H9 (cell line): ENCODE measurements at regions not wholly inside any gene's neighbourhood (a gene's known extent, or its start where the extent isn't known, plus 50 kb on each side); places are given as distances from the start of the nearest gene placed in this dataset.

Experiments used
- DNase-seq: peaks from one replicate; pipeline ENCODE4 v3.0.0-alpha.2; 2017
- H2AFZ ChIP-seq: one replicate; pipeline ENCODE4 v1.6.1; 2013; ENCODE audit warnings: mild to moderate bottlenecking, low read length, control low read depth, moderate library complexity
- H2AK5ac ChIP-seq: 2 replicates; pipeline ENCODE4 v1.6.1; 2013; ENCODE audit warnings: low read length, control low read depth, mixed read lengths; ENCODE audit not compliant: insufficient read length
- H2BK120ac ChIP-seq: one replicate; pipeline ENCODE4 v1.6.1; 2013; ENCODE audit warnings: low read depth, mild to moderate bottlenecking, low read length, control low read depth, inconsistent platforms; ENCODE audit not compliant: poor library complexity, severe bottlenecking
- H2BK12ac ChIP-seq: 2 replicates; pipeline ENCODE4 v1.6.1; 2013; ENCODE audit warnings: low read length, control low read depth, mixed read lengths, low read depth; ENCODE audit not compliant: insufficient read length
- H2BK15ac ChIP-seq: 2 replicates; pipeline ENCODE4 v1.6.1; 2013; ENCODE audit warnings: low read depth, low read length, control low read depth
- H2BK20ac ChIP-seq: one replicate; pipeline ENCODE4 v1.6.1; 2013; ENCODE audit warnings: low read depth, mild to moderate bottlenecking, low read length, control low read depth, inconsistent platforms; ENCODE audit not compliant: poor library complexity, severe bottlenecking
- H2BK5ac ChIP-seq: 2 replicates; pipeline ENCODE4 v1.6.1; 2013; ENCODE audit warnings: low read length, control low read depth, mixed read lengths; ENCODE audit not compliant: insufficient read length
- H3K14ac ChIP-seq: 2 replicates; pipeline ENCODE4 v1.6.1; 2013; ENCODE audit warnings: low read length, control low read depth; ENCODE audit not compliant: insufficient read depth
- H3K18ac ChIP-seq: 2 replicates; pipeline ENCODE4 v1.6.1; 2013; ENCODE audit warnings: low read depth, mild to moderate bottlenecking, mixed read lengths, low read length, control low read depth; ENCODE audit not compliant: insufficient read length
- H3K23ac ChIP-seq: 2 replicates; pipeline ENCODE4 v1.6.1; 2013; ENCODE audit warnings: low read length, control low read depth, mixed read lengths, low read depth; ENCODE audit not compliant: insufficient read length
- H3K23me2 ChIP-seq: 2 replicates; pipeline ENCODE4 v1.6.1; 2013; ENCODE audit warnings: low read depth, mild to moderate bottlenecking, mixed read lengths, low read length, control low read depth; ENCODE audit not compliant: insufficient read length, poor library complexity, severe bottlenecking
- H3K27ac ChIP-seq: 2 replicates; pipeline ENCODE4 v1.5.1; 2013; ENCODE audit warnings: low read length, control low read depth, mixed read lengths, low read depth; ENCODE audit not compliant: insufficient read length
- H3K27me3 ChIP-seq: 2 replicates; pipeline ENCODE4 v1.6.1; 2013; ENCODE audit warnings: low read length, control low read depth, inconsistent platforms; ENCODE audit not compliant: insufficient read depth
- H3K4ac ChIP-seq: 2 replicates; pipeline ENCODE4 v1.6.1; 2013; ENCODE audit warnings: low read depth, mild to moderate bottlenecking, control low read depth, inconsistent platforms, low read length, moderate library complexity
- H3K4me1 ChIP-seq: 2 replicates; pipeline ENCODE4 v1.6.1; 2013; ENCODE audit warnings: low read length, control low read depth, inconsistent platforms; ENCODE audit not compliant: insufficient read depth
- H3K4me2 ChIP-seq: 2 replicates; pipeline ENCODE4 v1.6.1; 2013; ENCODE audit warnings: low read length, control low read depth, mixed read lengths; ENCODE audit not compliant: insufficient read length, insufficient read depth
- H3K56ac ChIP-seq: 2 replicates; pipeline ENCODE4 v1.6.1; 2013; ENCODE audit warnings: low read depth, mild to moderate bottlenecking, mixed read lengths, low read length, control low read depth; ENCODE audit not compliant: insufficient read length
- H3K79me1 ChIP-seq: 2 replicates; pipeline ENCODE4 v1.6.1; 2013; ENCODE audit warnings: low read depth, mild to moderate bottlenecking, moderate library complexity, low read length, control low read depth, inconsistent platforms; ENCODE audit not compliant: insufficient read depth, poor library complexity, severe bottlenecking
- H3K79me2 ChIP-seq: 2 replicates; pipeline ENCODE4 v1.6.1; 2013; ENCODE audit warnings: low read length, control low read depth, inconsistent platforms; ENCODE audit not compliant: insufficient read depth
- H3K9ac ChIP-seq: 2 replicates; pipeline ENCODE4 v1.6.1; 2013; ENCODE audit warnings: low read length, control low read depth, mixed read lengths; ENCODE audit not compliant: insufficient read length; ENCODE audit errors: extremely low read depth
- H3K9me3 ChIP-seq: one replicate; pipeline ENCODE4 v1.6.1; 2013; ENCODE audit warnings: low read depth, low read length, inconsistent platforms; ENCODE audit not compliant: control insufficient read depth
- H3T11ph ChIP-seq: one replicate; pipeline ENCODE4 v1.6.1; 2013; ENCODE audit warnings: mild to moderate bottlenecking, low read length, control low read depth, inconsistent platforms
- H4K20me1 ChIP-seq: one replicate; pipeline ENCODE4 v1.6.1; 2013; ENCODE audit not compliant: control insufficient read depth, insufficient read length, insufficient read depth
- H4K5ac ChIP-seq: 2 replicates; pipeline ENCODE4 v1.6.1; 2013; ENCODE audit warnings: low read depth, mild to moderate bottlenecking, mixed read lengths, low read length, control low read depth; ENCODE audit not compliant: insufficient read length
- H4K8ac ChIP-seq: replicated peaks from 2 replicates; pipeline ENCODE4 v1.6.1; 2013; ENCODE audit warnings: low read length, control low read depth, mixed read lengths, low read depth; ENCODE audit not compliant: insufficient read length
- H4K91ac ChIP-seq: 2 replicates; pipeline ENCODE4 v1.6.1; 2013; ENCODE audit warnings: low read depth, mild to moderate bottlenecking, moderate library complexity, mixed read lengths, low read length, control low read depth; ENCODE audit not compliant: insufficient read length
- H3K27ac Mint-ChIP-seq, 3 experiments: 2 replicates in 2 of 3; 3 replicates in 1 of 3; pipeline ENCODE4 v1.8.0; 2020 to 2021; ENCODE audit warnings: mixed read lengths in 3 of 3, mild to moderate bottlenecking in 1 of 3, moderate library complexity in 1 of 3
- H3K27me3 Mint-ChIP-seq: 2 replicates; pipeline ENCODE4 v1.8.0; 2021; ENCODE audit warnings: low read depth, mild to moderate bottlenecking, moderate library complexity, mixed read lengths
- H3K36me3 Mint-ChIP-seq, 3 experiments: 2 replicates in 2 of 3; 3 replicates in 1 of 3; pipeline ENCODE4 v1.8.0; 2020 to 2021; ENCODE audit warnings: low read depth in 3 of 3, mixed read lengths in 3 of 3; ENCODE audit not compliant: insufficient read depth in 1 of 3
- H3K4me1 Mint-ChIP-seq, 2 experiments: 2 replicates each; pipeline ENCODE4 v1.8.0; 2020; ENCODE audit warnings: mixed read lengths in 2 of 2
- H3K4me3 Mint-ChIP-seq, 2 experiments: 2 replicates in 1 of 2; 3 replicates in 1 of 2; pipeline ENCODE4 v1.8.0; 2020 to 2021; ENCODE audit warnings: mild to moderate bottlenecking in 2 of 2, mixed read lengths in 2 of 2, moderate library complexity in 1 of 2
- H3K9me3 Mint-ChIP-seq, 2 experiments: 2 replicates in 1 of 2; 3 replicates in 1 of 2; pipeline ENCODE4 v1.8.0; 2020; ENCODE audit warnings: mild to moderate bottlenecking in 2 of 2, mixed read lengths in 2 of 2, moderate library complexity in 1 of 2
- CTCF ChIP-seq: fragments of 200-600 bp; sonication (generic); conservative IDR thresholded peaks from 3 replicates; pipeline ENCODE4 v1.8.0; 2021; ENCODE audit warnings: antibody characterized with exemption, mild to moderate bottlenecking
- WGBS: extraction: QIAGEN DNeasy Blood & Tissue Kit; methylation state at CpG from one replicate; pipeline ENCODE4 v1.1.7; 2013; ENCODE audit warnings: missing lambda C conversion rate, low lambda C conversion rate, mixed read lengths; ENCODE audit not compliant: insufficient read length; ENCODE audit errors: extremely low coverage; 5-methylcytosine and 5-hydroxymethylcytosine counted together

- Histone ChIP-seq H3K56ac (no peak overlapping the region), H3K4me1 (no peaks in the 10 kb centered on the region), H3K4me2 (no peak overlapping the region), H3K9me3 (no peaks in the 10 kb centered on the region), H2BK120ac (no peak overlapping the region), H3K23me2 (peaks cover 3% of the 10 kb centered on the region), H2BK15ac (no peak overlapping the region), H3K27me3 (no peaks in the 10 kb centered on the region), H3K79me2 (no peaks in the 10 kb centered on the region), H4K20me1 (no peaks in the 10 kb centered on the region), H4K8ac (no peak overlapping the region), H3T11ph (no peak overlapping the region), H3K14ac (no peak overlapping the region), H3K18ac (no peak overlapping the region), H3K79me1 (no peaks in the 10 kb centered on the region), H4K5ac (no peak overlapping the region), H3K4ac (no peak overlapping the region), H3K27ac (no peak overlapping the region), H2AK5ac (no peak overlapping the region), H2BK12ac (no peak overlapping the region), H2AFZ (no peak overlapping the region), H2BK20ac (no peak overlapping the region), H2BK5ac (no peak overlapping the region), H3K23ac (no peak overlapping the region), H4K91ac (no peak overlapping the region), H3K9ac (no peak overlapping the region)
- H3K4me1 Mint-ChIP-seq, result no peaks in the 10 kb centered on the region
- WGBS, result no CpG with 5 or more reads among the region's 7 CpGs
- no peaks in the 10 kb centered on the region; a peak in 1 of 7 replicates for H3K36me3 Mint-ChIP-seq
- no peak for TF ChIP-seq CTCF
- H3K9me3 Mint-ChIP-seq, result no peaks in the 10 kb centered on the region
- no peak overlapping the region for H3K27ac Mint-ChIP-seq
- no peak overlapping the region for H3K4me3 Mint-ChIP-seq
- no peak for DNase-seq
- H3K27me3 Mint-ChIP-seq, result peaks cover 11% of the 10 kb centered on the region
Observed at GRCh38 chr1:30472526-30472925, 250.9 kb downstream of the MATN1 start.
